Fibroblast of peridontal ligament (primary cell): ENCODE measurements at regions not wholly inside any gene's neighbourhood (a gene's known extent, or its start where the extent isn't known, plus 50 kb on each side); places are given as distances from the start of the nearest gene placed in this dataset.

Source experiments
- DNase-seq: peaks from one replicate; pipeline ENCODE4 v3.0.0-alpha.2; 2010; ENCODE audit errors: extremely low read depth

DNA sequence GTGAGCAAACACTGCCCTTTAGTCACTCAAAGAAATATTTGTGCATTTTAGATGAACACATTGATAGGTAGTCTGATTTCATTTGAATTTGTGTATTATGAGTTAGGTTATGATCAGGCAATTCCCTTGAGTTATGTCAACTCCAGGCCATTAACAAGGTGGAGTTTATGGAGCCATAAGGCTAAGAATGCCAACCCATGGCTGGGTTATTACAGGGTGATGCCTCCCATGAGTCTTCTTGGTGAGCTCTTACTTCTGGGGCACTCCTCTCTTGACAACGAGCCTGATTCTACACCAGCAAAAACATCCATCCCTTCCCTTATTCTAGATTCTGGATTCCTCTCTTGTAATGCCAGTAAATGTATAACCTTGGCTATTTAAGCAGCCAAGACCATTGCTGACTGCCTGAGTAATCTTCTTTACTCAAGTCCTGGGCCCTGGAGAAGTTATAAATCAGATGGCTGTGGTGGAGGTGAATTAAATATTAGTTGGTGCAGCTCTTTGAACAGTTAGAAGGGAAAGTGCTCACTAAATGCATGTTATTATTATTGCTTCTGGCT, 645.7 kb upstream of the TENM4 start:
- no peak for DNase-seq

DNA sequence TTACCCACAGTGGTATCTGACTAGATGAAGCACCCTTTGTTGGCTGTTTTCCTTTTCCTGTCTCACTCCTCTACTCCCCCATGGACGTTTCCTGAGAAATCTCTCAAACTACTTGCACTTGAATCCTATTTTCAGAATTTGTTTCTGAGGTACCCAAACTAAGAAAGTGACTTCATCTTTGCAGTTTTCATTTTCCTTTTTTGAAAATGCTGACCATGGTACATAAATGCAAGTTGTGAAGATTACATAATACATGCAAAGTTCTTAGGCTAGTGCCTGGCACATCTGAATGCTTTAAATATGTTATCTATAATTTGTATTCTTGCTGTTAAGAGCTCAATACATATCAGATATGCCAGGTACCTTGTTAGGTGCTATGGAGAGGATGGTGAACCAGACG, 644.7 kb upstream of the TENM4 start:
- DNase-seq, result no peak

DNA sequence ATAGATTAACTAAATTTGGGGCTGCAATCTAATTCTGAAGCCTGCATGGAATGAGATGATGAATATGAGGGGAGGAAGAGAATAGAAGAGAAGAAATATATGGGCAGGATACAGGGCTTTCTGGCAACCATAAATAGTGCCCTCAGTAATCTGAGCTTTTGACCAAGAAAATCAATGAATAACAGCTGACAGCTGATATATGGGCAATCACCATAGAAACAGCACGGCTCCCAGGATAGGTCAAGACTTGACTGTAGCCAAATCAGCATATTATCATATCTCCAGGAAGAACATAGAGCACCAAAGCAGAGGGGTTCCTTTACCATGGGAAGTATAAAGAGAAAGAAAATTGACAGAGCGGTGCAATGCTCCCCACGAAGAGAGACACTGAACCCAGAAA, 643.8 kb upstream of the TENM4 start:
- DNase-seq, result no peak

DNA sequence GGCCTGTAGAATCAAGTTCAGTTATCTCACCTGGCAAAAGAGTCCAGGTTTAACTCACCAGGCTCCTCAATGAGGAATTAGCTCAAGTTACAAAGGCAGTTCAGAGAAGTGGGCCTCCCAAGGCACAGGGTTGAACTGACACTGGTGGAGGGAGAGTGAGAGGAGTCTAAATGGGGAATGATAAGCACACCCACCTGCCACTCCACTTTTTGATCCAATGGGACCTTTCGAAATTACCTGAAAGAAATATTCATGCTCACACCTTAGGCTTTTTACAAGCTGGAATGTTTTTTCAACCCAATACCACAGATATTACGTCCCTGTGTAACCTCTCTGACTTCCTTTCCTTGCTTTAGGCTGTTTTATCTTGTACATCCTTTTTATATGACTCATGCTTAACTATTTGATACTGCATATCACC, 642.7 kb upstream of the TENM4 start:
- DNase-seq, result no peak

DNA sequence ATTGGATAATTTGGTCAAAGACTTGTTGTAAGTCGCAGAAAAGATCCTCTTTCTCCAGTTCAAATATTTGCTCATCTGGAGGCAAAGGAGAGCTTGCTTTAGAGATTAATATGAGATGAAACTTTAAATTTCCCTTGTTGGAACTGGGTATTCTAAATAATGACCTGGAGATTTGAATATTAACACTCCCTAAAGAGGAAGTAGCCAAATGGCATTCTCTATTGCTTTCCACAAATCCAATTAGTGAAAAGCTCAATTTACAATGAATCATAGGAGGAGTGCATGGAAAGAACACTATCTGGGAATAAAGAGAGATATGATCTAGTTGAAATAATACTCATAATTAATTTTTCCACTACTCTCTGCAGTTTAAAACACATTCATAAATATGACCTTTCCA, 641.6 kb upstream of the TENM4 start:
- no peak for DNase-seq

DNA sequence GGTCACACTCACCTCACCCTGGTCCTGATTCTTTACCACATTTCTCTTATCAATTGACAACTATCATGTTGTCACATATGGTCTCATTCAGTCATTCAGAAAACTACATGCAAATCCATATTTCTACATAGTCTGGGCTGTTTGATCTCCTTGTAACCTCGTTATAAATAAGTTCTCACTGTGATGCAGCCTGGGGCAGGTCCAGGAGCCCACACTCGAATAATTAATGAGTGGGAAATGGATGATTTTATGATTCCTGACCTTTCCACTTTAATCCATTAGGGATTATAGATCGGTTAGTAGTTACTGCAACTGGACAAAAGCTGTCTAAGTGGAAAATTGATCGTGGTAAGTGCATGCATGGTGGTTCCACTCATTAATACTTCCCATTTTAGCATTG, 636.3 kb upstream of the TENM4 start:
- no peak for DNase-seq

DNA sequence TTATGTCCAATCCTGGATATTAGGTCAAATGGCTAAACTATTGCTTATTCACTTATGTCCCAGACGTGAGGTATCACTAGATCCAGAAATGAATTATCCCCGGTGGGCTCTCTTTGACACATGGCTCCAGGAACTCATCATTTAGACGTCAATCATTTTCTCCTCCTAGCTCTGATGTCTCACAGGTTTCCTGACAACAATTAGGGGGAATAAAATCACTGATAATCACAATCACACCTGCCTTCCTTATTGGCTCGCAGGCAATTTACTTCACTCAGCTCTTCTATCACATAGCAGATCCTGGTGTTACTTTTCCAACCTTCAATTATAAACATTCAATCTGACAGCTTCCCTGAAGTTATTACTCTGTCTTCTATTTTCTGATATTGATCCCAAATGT, 634.0 kb upstream of the TENM4 start:
- DNase-seq, result no peak

DNA sequence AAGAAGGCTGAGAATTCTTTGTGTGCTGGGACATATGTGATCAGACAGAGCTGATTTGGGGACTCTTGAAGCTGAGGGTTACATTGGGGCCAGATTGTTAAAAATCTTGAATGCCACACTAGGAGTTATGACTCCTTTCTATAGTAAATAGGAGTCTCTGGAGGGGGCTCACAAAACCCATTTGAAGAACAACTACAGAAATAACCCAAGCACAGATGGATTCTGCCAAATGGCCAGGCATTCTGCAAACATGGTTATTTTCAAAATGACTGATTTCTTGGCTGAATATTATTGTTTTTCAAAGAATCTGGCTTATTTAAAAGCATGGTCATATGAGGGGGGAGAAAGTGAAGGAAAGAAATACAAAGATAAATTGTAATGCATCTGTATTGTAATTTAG, 625.5 kb upstream of the TENM4 start:
- DNase-seq, result no peak

DNA sequence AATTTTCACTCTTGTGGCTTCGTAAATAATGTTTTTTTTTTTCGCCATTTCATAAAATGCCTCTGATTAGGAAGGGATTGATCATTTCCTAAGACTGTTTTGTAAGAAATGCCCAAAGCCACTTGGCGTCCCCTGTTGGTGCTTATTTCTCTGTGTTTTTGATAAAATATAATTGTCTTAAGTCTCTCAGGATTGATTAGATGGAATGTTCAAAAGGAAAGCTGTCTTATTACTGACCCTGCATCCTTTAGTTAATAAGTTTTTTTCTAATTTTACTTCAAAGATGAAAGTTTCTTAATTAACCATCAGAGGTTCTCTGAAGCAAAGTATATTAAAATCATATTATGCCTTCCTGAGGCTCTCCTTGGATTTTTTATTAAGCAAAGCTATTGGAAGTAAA, 624.3 kb upstream of the TENM4 start:
- DNase-seq, result no peak

DNA sequence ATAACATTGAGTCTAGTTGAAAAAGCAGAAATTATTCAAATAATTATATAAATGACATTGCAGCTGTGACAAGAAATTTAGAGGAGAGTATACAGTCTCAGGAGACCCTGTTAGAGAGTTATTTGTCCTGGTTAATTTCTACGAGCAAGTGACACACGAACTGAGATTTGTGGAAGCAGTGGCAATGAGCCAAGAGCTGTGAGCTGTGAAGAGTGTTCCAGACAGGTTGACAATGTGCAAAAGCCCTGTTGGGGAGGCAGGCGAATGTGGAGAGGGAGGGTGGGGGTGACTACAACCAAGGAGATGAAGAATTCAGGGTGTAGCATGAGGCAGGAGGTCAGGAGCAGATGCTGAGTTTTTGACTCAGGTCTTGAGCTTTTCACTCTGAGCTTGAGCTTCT, 620.2 kb upstream of the TENM4 start:
- no peak for DNase-seq

DNA sequence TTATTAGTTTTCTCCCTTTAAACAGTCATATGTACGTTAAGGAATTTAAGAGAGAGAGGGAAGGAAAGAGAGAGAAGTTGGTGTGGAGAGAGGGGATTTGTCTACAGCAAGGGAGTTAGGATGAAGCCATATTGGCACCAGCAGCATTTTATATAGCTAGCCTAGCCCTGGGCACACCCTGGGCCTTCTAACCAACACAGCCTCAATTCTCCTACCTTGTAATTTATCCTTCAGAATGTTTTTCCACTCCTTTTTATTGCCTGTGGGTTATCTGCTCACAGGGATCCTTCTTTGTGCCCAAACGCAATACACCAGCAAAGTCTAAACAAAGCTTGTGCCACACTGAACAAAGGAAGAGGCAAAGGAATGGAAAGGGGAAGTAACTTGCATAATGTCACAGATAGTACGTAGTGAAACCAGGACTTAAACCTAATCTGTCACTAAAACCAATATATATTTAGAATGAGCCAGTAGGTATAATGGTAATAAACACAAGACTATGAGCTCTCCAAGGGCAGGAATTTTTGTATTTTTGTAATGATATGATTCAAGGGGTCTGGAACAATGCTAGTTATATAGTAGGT, 613.8 kb upstream of the TENM4 start:
- DNase-seq, result no peak

DNA sequence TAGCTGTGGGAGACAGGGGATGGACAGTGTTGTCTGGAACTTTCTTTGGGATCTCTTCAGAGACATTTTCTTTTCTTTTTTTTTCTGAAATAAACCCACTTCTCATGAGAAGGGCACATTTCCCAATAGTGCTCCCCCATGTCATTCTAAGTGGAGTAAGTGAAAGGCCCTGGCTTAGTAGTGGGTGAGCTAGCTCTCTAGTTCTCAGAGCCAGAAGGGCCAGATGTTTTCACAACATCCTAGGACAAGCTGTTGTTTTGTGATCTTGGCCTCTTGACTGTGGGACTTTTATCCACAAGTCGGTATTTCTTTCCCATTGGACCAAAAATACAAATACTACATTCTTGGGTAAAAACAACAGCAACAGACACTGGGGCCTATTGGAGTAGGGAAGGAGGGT, 607.7 kb upstream of the TENM4 start:
- DNase-seq, result no peak

DNA sequence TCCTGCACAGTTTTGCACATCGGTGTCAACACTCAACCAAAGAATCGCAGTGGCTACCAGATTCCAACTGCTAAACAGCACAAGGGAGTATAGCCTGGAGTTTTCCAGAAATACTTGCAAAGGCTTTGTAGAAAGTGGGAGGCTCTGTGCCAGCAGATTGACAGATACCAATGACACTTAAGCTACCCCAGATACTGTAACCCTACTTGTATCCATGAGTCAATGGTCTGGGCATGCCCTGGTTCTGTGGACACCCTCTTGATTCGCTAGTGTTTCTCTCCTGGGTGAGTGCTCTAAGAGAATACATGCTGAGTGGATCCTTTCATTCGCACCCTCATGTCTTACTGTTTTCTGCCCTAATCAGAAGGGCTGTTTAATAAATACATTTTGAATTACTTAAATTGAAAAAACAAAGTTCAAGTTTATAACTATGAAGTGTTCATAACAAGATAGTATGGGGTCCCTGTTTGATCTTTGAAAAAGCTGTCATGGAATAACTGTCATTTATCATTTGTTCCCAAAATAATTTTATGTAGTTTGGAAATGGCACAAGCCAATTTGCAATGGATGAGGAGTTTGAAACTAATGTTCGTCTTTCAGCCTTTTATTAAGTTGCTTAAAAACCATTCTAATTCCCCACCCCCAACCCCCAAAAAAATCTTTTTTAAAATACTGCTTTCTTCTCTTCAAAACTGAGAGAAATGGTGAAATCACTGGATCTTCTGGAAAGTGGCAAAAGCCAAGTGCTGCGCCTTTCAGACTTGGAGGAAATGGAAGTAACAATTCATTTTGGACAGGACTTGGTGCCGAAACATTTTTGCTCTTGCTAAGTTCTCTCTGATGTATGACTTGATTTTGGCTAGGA, 600.5 kb upstream of the TENM4 start:
- no peak for DNase-seq

DNA sequence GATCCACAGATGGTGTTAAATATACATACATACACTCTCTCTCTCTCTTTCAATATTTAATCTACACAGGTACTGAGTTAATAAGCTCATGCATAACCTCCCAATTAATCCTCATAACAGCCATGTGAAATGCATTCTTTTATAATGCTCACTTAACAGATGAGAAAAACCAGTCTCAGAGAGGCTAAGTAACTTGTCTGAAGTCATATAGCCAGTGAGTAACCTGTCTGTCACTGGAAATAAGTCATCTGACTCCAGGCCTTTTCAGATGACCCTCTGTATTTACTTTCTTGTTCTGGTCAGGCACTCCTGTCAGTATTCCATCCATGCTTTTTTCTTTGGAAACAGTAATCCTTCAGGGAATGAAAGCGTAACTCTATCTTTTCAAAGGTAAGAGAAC, 594.0 kb upstream of the TENM4 start:
- no peak for DNase-seq

DNA sequence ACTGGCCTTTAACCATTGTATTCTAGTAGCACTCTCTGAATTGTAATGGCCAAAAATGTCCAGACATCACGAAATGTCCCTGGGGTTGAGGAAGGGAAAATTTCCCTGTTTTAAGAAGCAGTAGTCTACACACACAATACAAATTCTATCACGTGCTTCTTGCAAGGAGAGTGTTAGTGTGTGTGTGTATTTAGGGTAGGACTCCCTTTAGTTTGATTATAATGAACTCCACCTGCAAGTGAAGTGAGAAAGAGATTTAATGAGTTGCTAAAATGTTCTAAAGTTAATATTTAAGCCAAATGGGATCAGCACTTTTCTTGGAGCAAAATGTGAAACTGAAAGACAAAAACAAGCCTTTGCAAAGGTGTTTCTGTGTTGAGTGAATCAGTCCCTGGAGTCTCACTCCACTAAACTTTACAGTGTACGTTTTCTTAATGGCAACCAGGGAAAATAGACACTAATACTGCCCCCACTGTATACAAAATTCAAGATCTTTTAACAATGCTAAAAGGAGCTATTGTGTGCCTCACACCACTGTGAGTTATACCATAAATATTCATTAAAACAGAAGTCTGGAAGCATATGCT, 590.3 kb upstream of the TENM4 start:
- no peak for DNase-seq

DNA sequence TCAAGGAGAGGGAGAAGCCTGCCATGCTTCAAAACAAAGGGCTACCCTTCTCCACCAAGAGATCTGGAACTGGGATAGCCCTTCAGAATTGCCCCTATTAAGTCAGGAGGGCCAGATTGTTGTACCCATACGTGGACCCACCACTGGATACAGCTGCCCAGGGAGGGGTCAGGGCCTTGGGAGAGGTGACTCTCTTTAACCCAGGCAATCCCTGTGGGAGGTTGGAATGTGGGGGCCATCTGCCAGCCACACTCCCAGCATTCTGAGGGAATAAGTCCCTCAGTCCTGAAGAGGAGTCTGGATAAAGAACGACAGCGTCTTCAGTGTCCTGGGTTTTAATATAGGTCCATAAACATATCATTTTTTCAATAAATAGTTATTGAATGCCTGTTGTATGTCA, 588.2 kb upstream of the TENM4 start:
- no peak for DNase-seq

DNA sequence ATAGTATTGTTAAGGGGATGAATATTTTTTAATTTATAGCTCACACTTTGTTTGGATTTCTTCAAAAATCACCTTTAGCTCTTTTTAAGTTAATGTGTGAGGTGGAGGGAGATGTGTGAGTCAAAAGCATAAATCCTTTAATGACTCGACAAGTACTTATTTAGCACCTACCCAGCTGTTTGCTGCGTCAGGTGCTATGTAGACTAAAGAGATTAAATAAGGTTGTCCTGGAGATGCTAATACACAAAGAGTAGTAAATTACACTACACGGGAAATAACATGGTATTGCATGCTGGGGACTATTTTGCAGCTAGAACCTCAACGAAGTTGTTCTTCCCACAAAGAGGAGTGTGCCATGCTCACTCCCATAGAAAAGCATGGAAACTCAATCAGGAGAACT, 583.3 kb upstream of the TENM4 start:
- DNase-seq, result no peak

DNA sequence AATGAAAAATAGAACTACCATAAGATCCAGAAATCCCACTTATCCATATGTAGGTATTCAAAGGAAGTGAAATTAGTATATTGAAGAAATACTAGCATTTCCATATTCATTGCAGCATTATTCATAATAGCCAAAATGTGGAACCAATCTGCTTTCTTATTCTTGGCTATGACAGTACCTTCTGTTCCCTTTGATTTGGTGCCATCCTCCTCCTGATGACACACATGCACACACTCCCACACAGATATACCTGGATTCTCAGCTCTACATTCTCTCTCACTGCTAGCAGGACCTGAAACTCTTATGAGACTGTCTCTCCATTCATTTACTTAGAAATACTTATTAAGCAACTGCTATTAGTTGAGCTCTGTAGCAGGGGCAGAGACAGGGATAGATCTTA, 582.6 kb upstream of the TENM4 start:
- DNase-seq, result no peak

DNA sequence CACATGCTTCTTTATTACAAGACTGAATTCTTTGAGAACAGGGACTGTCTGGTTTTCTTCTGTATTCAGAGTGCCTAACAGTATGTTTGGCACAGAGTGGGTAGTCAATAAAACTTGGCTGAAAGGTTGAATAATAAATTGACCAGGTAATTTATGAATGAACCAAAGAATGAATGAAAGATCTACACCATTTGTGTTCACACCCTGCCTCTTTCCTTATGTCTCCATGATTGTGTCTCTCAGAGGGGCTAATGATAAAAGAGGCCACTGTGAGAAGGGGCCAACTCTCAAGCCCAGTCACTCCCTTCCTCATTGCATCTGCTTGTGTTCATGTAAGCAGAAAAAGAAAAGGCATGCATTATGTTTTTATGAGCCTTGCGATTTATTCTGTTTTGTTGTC, 569.7 kb upstream of the TENM4 start:
- DNase-seq, result no peak

DNA sequence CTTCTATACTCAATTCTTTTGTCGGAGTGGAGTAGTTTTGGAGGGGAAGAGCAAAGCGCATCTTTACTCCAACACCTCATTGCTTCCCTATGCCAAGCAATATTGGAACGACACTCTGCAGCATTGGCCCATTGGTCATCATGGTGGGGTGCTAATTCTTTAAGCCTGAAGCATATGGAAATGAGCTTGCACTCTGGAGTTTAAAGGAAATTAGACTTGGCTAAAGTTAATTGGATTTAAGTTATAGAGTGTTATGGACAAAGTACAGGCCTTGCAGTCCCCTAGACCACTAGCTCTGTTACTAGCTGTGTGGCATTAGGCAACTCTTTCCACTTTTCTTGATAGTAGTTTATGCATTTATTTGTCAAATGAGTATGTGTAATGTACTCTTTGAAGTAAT, 568.3 kb upstream of the TENM4 start:
- DNase-seq, result no peak

DNA sequence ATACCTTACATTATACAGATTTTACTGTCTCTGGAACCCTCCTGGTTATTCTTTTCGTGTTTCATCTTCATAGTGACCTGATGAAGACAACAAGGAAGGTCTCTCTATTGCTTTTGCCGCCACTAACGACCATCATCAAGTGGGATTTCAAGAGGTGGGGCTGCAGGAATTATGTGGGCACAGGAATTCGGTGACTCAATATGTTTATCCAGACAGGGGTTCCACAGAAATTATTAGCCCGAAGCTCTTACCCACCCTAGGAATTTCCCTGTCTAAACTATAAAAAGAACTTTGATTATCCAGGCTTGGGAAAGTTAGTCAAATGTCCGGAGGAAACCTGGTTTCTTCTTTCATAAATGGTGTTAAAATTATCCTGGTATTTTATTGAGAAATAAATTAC, 566.8 kb upstream of the TENM4 start:
- DNase-seq, result no peak

DNA sequence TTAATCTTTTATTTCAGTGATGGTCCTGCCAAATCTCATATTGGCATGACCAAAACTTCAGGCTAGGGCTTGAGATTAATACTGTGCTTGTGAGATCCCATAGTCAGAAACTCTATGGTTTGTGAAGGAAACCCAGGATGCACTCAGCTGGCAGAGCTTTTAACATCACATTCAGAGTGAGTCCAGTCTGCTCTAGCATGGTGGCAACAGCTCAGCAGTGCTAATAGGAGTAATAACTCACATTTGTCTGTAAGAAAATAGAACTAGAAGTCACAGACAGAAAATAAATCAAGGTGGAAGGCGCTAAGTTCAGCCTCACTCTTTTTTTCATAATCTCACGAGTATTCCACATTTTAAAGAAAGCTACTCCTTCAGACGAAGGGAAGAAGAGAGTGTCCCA, 549.3 kb upstream of the TENM4 start:
- DNase-seq, result no peak

DNA sequence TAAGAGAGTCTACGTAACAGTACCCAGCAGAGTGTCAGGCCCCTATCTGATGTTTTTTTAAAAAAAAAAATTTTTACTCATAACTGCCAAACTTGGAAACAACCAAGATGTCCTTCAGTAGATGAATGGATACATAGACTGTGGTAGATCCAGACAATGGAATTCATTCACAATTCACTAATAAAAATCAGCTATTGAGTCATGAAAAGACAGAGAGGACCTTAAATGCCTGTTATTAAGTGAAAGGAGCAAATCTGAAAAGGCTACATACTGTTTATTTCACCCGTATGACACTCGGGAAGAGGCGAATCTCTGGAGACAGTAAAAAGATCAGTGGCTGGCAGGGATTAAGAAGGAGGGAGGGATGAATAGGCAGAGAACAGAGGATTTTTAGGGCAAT, 541.4 kb upstream of the TENM4 start:
- no peak for DNase-seq
